Vagina (tissue), 2 donors: ENCODE measurements at regions not wholly inside any gene's neighbourhood (a gene's known extent, or its start where the extent isn't known, plus 50 kb on each side); places are given as distances from the start of the nearest gene placed in this dataset.

Source experiments
- DNase-seq, 2 donors: peaks; one replicate each; pipeline ENCODE4 v3.0.0-alpha.2; 2017; ENCODE audit errors: extremely low spot score in 2 of 2
- H3K27ac ChIP-seq: fragments of 200-600 bp; sonication (generic); one replicate; pipeline ENCODE4 v1.5.1; 2019
- H3K27me3 ChIP-seq: fragments of 200-600 bp; sonication (generic); one replicate; pipeline ENCODE4 v1.5.1; 2019
- H3K36me3 ChIP-seq, 2 donors: fragments of 200-600 bp; sonication (generic); one replicate each; pipeline ENCODE4 v1.5.1; 2017 to 2019
- H3K4me1 ChIP-seq: fragments of 200-600 bp; sonication (generic); one replicate; pipeline ENCODE4 v1.5.1; 2019
- H3K4me3 ChIP-seq, 2 donors: fragments of 200-600 bp; sonication (generic); 1 replicate in 1 of 2; 2 replicates in 1 of 2; pipeline ENCODE4 v1.5.1; 2016 to 2019
- H3K9me3 ChIP-seq: fragments of 200-600 bp; sonication (generic); one replicate; pipeline ENCODE4 v1.5.1; 2019
- POLR2A ChIP-seq, 2 donors: fragments of 450-650 bp; IDR thresholded peaks; one replicate each; pipeline ENCODE4 v1.6.1; 2017; ENCODE audit warnings: antibody characterized with exemption in 2 of 2, mild to moderate bottlenecking in 2 of 2, moderate library complexity in 2 of 2
- POLR2AphosphoS5 ChIP-seq, 2 donors: sonication (generic); formaldehyde crosslinking; IDR thresholded peaks; one replicate each; pipeline ENCODE4 v1.9.0; 2017; ENCODE audit warnings: antibody characterized with exemption in 2 of 2, mild to moderate bottlenecking in 2 of 2, low read depth in 1 of 2; ENCODE audit not compliant: insufficient read depth in 1 of 2
- intact Hi-C: fragments of 100-400 bp; cut with DNase I; formaldehyde crosslinking; loops from one replicate; pipeline ENCODE4 v1.15.1; 2023
- TF ChIP-seq, protein P1 (sequence below), 3 experiments: fragments of 450-650 bp in 2 of 3; fragments of 200-600 bp in 1 of 3; sonication (generic) in 1 of 3; IDR thresholded peaks; one replicate each; pipeline ENCODE4 v1.5.1; 2017 to 2019; ENCODE audit warnings: antibody characterized with exemption in 3 of 3, mild to moderate bottlenecking in 2 of 3, moderate library complexity in 2 of 3

DNA sequence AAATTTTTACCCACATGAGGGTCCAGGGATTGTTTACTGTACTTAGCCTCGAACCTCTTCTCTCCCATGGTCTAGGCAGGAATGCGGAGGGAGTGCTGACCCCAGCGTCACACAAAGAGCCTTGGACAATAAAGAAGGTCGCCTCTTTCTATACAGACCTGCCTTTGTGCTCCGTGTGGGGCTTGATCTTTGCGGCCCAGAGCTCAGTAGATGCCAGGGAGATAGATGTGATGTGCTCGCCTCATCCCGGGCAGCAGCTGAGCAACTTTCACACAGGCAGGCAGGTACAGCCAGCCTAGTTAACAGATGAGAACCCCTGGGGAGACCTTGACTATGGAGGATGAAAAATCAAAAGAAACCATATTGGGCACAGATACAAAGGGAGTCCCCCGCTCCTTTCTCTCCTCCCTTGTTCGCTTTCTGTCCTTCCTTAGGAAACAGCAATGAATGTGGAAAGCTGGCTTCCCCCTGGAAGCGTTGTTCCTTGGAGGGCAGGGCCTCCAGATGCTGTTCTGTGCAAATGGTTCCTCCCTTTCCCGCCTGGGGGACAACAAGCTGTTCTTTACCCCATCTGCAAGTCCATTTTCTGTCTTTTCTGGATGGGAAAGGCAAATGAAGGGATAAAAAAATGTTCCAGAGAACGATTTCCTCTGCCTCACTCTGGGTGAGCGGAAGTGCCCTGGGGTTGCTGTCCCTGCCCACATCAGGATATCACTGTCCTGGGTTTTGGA lies 128.3 kb downstream of the OLIG3 start:
- DNase-seq, result no peak
- no peak overlapping the region for H3K4me3 ChIP-seq
- no peak for TF ChIP-seq POLR2AphosphoS5 (IDR thresholded peaks at IDR 0.05; ENCODE audit: insufficient read depth in 1 of 2, low read depth in 1 of 2)
- TF ChIP-seq, protein P1, sequence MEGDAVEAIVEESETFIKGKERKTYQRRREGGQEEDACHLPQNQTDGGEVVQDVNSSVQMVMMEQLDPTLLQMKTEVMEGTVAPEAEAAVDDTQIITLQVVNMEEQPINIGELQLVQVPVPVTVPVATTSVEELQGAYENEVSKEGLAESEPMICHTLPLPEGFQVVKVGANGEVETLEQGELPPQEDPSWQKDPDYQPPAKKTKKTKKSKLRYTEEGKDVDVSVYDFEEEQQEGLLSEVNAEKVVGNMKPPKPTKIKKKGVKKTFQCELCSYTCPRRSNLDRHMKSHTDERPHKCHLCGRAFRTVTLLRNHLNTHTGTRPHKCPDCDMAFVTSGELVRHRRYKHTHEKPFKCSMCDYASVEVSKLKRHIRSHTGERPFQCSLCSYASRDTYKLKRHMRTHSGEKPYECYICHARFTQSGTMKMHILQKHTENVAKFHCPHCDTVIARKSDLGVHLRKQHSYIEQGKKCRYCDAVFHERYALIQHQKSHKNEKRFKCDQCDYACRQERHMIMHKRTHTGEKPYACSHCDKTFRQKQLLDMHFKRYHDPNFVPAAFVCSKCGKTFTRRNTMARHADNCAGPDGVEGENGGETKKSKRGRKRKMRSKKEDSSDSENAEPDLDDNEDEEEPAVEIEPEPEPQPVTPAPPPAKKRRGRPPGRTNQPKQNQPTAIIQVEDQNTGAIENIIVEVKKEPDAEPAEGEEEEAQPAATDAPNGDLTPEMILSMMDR (IDR thresholded peaks at IDR 0.05), result no peak
- no peak for TF ChIP-seq POLR2A (IDR thresholded peaks at IDR 0.05)
- H3K9me3 ChIP-seq, result no peaks in the 10 kb centered on the region
- no peak overlapping the region for H3K27ac ChIP-seq
- intact Hi-C loops, result no loop called here
- no peaks in the 10 kb centered on the region for H3K27me3 ChIP-seq
- H3K4me1 ChIP-seq, result no peaks in the 10 kb centered on the region
- no peaks in the 10 kb centered on the region for H3K36me3 ChIP-seq

- no peak for DNase-seq
- no peak for TF ChIP-seq POLR2A (IDR thresholded peaks at IDR 0.05)
- TF ChIP-seq, protein P1 (IDR thresholded peaks at IDR 0.05), result no peak
- TF ChIP-seq POLR2AphosphoS5 (IDR thresholded peaks at IDR 0.05; ENCODE audit: insufficient read depth in 1 of 2, low read depth in 1 of 2), result no peak
- Histone ChIP-seq H3K9me3 (no peaks in the 10 kb centered on the region), H3K36me3 (no peaks in the 10 kb centered on the region), H3K4me3 (no peak overlapping the region), H3K27ac (no peak overlapping the region), H3K27me3 (no peaks in the 10 kb centered on the region), H3K4me1 (no peaks in the 10 kb centered on the region)
- intact Hi-C loops, result no loop called here
These were observed 130.4 kb downstream of the OLIG3 start for GRCh38 chr6:137363805-137364138.

GRCh38 chr6:137362878-137363804 lies 131.1 kb downstream of the OLIG3 start:
- intact Hi-C loops, result no loop called here

GRCh38 chr6:137361701-137362100 lies 132.5 kb downstream of the OLIG3 start:
- H3K27me3 ChIP-seq, result no peaks in the 10 kb centered on the region
- no peak overlapping the region for H3K4me3 ChIP-seq
- H3K27ac ChIP-seq, result no peak overlapping the region
- intact Hi-C loops, result no loop called here
- TF ChIP-seq POLR2AphosphoS5 (IDR thresholded peaks at IDR 0.05; ENCODE audit: insufficient read depth in 1 of 2, low read depth in 1 of 2), result no peak
- TF ChIP-seq, protein P1 (IDR thresholded peaks at IDR 0.05), result no peak
- no peaks in the 10 kb centered on the region for H3K36me3 ChIP-seq
- H3K4me1 ChIP-seq, result no peaks in the 10 kb centered on the region
- DNase-seq, result no peak
- H3K9me3 ChIP-seq, result no peaks in the 10 kb centered on the region

More at GRCh38 chr6:137362878-137363804, 131.1 kb downstream of the OLIG3 start:
- Histone ChIP-seq H3K4me3 (no peak overlapping the region), H3K9me3 (no peaks in the 10 kb centered on the region), H3K36me3 (no peaks in the 10 kb centered on the region), H3K27ac (no peak overlapping the region), H3K4me1 (no peaks in the 10 kb centered on the region), H3K27me3 (no peaks in the 10 kb centered on the region)
- DNase-seq, result no peak
- TF ChIP-seq, protein P1 (IDR thresholded peaks at IDR 0.05), result no peak

DNA sequence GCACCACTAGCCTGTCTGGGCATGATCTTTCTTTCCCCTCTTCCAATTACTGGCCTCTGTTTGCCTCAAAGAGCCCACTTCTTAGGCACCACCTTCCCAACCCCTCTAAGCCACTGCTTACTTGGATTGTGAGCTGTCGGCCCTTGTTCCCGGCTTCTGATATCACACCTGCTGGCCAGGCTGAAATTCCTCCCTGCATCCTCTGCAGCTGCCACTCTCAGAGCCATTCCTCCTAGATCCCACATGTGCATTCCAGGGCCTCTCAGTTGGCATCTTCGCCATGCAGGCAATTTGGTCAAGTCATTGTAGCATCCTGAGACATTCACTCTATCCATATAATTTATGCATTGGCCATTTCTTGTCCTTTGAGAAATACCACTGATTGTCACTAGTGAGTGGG lies 135.9 kb downstream of the OLIG3 start:
- intact Hi-C loops, result no loop called here
- H3K4me3 ChIP-seq, result no peak overlapping the region
- no peaks in the 10 kb centered on the region for H3K27me3 ChIP-seq
- H3K9me3 ChIP-seq, result no peaks in the 10 kb centered on the region
- H3K27ac ChIP-seq, result no peak overlapping the region
- no peak for DNase-seq
- no peaks in the 10 kb centered on the region for H3K36me3 ChIP-seq
- no peaks in the 10 kb centered on the region for H3K4me1 ChIP-seq
- TF ChIP-seq POLR2A (IDR thresholded peaks at IDR 0.05) (no peak), POLR2AphosphoS5 (IDR thresholded peaks at IDR 0.05; ENCODE audit: insufficient read depth in 1 of 2, low read depth in 1 of 2) (no peak)
- TF ChIP-seq, protein P1 (IDR thresholded peaks at IDR 0.05), result no peak
